ENCODE measurements at regions not wholly inside any gene's neighbourhood (a gene's known extent, or its start where the extent isn't known, plus 50 kb on each side); places are given as distances from the start of the nearest gene placed in this dataset.
"Not testable (repeated sequence)": the region's sequence is repeated elsewhere in the genome, so short reads cannot be mapped to it uniquely, and the experiment has no call there.

DNA sequence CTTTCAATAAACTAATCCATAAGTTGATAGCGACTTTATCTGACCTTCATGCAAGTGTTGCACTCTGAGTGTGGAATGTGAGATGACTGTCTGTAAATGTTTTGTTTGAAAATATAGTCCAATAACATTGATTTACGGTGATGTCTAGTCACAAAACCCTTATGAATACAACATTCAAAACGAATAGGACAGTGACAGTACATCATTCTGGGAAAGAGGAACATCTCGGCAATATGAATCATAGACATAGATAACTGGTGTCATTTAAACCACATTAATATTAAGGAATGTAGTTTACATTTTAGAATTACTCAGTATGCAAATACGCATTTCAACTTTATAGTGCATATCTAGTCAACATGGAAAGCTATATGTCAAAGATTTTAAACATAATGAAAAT lies 1311.6 kb upstream of the ADGRL4 start:
- DNase-seq: no peak

DNA sequence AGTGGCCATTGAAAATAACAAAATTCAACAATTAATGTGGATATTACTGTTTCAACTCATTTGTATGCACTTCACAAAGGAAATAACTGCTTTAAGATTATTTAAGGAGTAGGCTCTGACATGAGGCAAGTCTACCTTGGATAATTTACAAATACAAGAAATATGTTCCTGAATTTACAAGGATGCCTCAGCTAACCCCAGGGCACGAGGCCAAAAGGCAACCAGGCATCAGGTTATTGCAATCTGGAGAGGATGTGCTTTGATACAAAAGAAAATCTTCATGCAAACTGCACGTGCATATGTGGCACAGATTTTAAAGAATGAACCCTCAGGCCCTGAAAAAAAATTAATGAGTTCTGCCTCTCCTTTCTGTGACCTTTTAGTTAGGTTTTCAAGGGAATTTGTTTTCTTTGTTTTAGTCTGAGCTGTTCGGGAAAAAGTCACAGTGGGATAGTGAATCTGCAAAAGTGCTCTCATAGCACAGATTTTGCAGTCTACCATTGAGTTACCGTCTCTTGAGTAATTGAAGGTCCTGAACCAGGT lies 1304.2 kb upstream of the ADGRL4 start:
- no peak for DNase-seq

DNA sequence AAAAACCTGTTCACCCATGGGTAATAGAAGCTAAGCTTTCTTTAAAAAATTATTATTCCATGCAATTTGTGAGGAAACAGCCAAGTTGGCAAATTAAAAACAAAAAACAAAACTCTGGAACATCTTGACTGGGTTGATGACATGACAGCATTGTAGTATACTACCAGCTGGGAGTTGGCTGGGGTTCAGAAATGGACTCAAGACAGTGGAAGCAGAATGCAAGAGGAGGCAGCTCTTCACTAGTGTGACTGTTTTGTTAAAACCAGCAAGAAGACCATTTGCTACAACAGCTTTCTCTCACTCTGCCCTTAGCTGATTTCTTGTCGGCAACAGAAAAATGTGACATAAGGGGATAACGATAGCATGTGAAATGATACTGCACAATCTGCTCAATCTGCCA lies 1298.9 kb upstream of the ADGRL4 start:
- no peak for DNase-seq

DNA sequence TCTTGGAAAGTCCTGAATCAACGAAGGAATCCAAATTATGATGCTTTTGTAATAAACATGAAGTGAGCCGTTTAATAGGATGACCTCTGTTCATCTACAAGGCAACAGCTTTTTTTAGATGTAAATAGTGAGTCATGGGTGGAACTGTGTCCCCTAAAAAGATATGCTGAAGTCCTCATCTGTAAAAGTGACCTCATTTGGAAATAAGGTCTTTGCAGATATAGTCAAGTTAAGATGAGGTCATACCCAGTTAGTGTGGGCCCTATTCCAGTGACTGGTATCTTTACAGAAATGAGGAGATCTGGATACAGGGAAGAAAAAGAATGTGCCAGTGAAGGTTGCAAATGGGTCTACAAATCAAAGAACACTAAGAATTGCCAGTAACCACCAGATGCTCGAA lies 1287.3 kb upstream of the ADGRL4 start:
- no peak for DNase-seq

DNA sequence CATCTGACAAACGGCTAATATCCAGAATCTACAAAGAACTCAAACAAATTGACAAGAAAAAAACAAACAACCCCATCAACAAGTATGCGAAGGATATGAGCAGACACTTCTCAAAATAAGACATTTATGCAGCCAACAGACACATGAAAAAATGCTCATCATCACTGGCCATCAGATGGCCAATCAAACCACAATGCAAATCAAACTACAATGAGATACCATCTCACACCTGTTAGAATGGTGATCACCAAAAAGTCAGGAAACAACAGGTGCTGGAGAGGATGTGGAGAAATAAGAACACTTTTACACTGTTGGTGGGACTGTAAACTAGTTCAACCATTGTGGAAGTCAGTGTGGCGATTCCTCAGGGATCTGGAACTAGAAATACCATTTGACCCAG lies 1282.2 kb upstream of the ADGRL4 start:
- not testable (repeated sequence) for DNase-seq

DNA sequence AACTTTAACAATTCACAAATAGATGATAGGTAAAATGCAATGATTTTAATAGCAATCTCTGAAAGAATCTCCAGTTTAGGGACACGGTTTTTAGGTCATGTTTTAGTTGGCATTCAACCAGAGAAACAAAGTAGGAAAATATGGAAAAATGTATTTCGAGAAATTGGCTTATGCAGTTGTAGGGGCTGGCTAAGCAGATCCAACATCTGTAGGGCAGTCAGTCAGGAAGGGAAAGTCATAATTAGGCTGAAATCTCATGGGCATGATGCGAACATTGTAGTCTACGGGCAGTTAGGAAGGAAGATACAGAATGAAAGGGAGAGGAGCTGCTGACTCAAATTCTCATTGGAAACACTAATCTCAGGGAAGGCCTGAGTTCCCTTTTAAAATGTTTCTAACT lies 1276.0 kb upstream of the ADGRL4 start:
- no peak for DNase-seq

DNA sequence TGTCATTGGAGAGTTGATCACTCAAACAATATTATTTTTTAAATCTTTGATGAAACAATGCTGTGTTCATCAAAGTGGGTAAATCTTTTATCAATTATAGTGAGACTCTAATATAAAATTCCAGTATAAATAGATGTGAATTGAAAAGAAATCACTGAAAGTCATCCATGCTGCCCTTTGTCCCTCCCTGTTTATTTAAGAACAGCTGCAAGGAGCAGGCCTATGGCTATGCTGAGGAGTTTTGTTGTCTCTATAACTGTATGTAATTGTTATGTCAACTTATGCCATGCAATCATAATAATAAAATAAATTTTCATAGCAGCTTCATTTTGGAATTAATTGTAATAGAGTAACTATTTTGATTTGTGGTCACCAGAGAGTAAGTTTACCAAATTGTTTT lies 1272.4 kb upstream of the ADGRL4 start:
- no peak for DNase-seq

DNA sequence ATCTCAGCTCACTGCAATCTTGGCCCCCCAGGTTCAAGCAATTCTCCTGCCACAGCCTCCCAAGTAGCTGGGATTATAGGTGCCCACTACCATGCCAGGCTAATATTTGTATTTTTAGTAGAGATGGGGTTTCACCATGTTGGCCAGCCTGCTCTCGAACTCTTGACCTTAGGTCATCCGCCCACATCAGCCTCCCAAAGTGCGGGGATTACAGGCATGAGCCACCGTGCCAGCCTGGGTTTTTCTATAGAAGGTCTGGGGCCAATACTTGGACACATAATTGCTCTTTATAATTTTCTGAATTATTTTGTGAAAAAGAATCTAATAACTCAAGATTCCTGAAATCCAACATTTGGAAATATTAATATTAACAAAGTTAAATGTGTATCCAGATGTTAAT lies 1267.7 kb upstream of the ADGRL4 start:
- no peak for DNase-seq

DNA sequence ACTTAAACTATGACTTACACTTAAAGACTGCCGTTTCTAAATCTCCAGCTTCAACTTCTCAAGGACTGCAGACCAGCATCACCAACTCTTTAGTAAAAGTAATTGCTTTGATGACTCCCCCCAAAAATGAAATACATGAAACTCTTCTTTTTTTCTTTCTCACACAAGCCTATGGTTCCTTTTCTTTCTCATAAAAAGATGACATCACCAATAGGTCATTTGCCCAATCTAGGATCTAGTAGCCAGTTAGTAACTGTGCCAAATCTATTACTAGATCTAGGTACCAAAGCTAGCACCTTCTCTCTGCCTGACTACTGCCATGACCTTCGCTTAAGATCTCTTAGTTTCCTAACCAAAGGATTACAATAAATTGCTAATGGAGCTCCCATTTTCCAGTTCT lies 1266.0 kb upstream of the ADGRL4 start:
- DNase-seq: no peak

DNA sequence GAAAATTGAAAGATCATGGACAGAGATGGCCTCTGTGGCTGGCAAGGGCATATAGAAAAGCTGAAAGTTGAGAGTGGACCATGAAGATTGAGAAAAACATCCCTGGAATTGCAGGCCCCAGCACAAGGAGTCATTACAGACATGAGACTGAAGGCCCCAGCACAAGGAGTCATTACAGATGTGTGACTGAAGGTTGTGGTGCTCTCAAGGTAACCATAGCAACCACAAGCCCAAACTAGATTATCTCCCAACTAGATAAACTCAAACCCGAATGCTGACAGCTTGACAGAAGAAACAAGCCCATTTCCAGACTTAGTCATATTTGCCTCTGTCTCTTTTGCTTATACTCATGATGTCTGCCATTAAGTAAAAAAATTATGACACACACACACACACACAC lies 1252.1 kb upstream of the ADGRL4 start:
- DNase-seq: no peak

DNA sequence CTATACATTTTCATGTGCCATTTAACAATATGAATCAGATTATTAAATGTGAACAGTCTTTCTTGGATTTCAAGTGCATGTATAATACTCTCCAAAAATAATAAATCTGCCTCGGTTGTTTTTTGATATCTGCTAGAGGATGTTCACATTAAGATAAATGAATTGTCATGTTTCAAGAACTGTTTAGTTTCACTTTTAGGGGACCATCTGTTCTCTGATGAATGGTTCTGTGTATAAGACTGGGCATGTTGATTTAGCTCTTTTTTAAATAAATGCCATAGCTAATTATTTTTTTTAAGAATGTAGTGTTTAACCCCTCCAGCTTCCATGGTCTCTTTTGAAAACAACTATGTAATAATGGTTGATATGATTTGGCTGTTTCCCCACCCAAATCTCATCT lies 1245.1 kb upstream of the ADGRL4 start:
- no peak for DNase-seq

DNA sequence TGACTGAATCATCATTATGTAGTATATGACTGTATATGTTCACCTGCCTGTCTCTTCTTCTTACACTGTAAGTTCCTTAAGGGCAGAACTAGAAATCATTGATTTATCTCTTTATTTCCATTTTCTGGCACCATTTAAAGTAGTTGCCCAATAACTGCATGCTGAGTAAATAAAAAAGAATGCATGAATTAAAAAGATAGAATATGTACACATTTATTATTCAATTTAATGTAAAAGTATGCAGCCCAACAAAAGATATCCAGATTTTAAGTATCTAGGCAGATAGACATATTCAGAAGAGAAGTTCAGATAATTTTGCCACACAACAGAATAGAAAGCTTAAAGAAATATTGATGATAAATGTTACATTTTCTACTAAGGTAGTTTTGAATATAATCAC lies 1244.6 kb upstream of the ADGRL4 start:
- no peak for DNase-seq

DNA sequence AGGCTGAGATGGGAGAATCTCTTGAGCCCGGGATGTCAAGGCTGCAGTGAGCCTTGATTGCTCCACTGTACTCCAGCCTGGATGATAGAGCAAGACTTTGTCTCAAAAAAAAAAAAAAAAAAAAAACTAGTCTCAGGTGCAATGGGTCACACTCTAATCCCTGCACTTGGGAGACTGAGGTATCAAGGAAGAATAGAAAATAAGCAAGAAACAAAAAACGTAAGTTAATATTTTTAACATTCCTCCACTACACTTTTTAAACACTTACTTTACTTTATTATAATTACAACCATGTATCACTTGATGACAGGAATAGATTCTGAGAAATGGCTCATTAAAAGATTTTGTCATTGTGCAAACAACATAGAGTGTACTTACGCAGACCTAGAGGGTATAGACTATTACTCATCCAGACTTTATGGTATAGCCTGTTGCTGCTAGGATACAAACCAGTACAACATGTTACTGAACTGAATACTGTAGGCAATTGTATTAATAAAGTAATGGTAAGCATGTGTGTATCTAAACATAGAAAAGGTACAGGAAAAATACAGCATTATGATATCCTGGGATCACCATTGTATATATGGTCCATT lies 1244.1 kb upstream of the ADGRL4 start:
- DNase-seq: no peak

DNA sequence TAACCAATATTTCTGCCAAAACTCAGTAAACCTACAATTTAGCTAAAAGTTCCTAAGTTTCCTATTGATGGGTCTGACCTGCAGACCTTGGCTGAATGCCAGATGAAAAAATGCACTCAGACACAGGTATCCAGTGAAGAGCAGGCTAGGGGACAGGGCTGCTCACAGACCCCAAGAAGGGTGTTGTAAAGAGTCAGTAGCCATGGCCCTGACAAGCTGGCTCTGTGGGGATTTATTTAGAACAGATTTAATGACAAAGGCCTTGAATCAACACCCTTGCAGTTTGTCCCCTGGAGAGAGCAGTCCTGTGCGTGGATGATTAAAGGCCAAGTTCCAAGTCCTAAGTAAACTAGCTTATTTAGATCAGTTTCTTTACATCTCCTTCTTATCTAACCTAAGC lies 1243.2 kb upstream of the ADGRL4 start:
- DNase-seq: no peak

DNA sequence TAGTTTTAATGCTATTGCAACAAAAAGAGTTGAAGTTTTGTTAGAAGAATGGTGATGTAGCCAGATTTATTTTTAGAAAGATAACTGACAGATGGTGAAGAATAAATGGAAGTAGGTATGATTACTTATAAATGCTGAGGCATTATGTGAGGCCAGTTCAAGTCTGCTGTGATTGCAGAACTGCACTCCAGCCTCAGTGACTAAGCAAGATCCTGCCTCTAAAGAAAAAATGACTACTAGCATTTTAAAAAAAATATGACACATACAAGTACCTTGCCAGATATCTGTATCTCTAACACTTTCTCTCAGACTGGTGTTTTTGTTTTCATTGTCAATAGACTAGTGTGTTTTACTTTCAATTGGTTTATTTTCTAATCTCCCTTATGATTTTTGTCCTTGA lies 1242.4 kb upstream of the ADGRL4 start:
- DNase-seq: no peak

DNA sequence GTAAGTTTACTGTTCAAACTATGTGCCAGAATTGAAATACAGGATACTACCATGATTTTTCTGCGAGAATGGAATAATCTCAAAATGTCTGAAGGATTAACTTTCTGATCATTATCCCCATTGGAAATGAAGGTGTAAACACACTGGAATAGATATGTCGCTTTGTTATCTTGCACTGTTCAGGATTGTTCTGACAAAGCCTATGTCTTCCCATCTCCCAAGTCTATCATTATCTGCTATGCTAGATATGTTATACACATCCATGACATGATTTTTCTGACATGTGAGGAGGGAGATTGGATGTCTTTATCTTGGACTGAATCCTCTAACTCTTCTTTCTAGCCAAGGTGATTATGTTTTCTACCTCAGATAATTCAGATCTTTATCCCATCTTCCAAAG lies 1239.3 kb upstream of the ADGRL4 start:
- no peak for DNase-seq

DNA sequence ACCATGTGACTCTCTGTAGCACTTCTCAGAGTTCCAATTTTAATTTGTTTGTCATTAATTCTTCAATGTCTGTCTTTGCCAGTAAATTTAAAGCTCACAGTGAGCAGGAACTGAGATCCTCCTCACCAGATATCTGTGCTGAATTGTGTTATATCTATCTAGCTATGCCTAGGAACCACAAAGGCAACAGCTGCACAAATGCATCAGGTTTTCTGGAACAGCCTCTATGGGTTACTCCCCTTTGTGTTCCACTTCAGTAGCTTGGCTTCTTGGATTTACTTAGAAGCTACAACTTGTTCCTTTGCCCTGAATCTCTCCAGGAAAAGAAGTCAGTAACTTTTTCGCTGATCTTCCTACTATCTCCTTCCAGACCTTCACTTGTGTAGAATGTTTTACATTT lies 1237.8 kb upstream of the ADGRL4 start:
- no peak for DNase-seq

DNA sequence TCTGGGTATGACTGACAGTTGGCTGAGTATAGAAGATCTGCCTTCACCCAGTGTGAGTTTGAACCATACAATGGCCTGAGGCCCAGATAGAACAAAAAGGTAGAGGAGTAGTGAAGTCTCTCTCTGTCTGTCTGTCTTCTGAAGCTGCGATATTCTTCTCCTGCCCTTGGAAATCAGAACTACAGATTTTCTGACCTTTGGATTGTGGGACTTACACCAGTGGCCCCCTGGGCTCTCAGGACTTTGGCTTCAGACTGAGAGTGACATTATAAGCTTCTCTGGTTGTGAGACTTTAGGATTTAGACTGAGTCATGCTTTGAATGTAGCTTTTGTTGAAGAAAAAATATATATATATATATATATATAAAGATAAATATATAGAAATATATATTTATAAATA lies 1235.0 kb upstream of the ADGRL4 start:
- no peak for DNase-seq

DNA sequence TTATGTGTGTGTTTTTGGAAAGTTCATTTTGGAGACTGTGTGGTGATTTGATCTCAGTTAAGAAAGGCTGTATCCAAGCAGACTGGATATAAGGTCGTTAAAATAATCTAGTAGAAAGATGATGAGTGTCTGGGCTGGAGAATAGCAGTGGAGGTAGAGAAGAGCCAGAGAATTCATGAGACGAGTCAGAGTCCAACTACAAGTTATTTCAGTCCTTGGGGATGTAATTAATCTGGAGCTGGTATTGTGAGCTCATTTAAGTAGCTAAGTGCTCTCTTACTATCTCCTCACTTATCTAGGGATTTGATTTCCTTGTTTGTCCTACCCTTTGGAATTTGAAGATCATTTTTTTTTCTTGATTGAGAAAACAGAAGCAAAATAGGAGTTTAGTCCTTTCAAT lies 1219.0 kb upstream of the ADGRL4 start:
- DNase-seq: no peak

DNA sequence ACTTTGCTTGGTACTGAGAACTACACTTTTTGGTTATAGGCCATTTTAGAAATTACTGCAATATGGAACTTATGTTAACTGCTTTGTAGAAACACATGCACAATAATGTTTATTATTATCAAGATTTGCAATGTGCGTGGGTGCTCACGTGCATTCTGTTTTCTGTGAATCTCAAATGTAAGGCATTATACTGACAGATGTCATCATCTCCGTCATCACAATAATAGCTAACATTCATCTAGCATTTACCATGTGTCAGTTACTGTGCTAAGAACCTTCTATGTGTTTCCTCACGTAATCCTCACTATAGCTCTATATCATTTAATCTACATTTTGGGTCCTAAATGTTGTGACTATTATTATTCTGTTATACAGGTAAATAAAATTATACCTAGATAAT lies 1214.8 kb upstream of the ADGRL4 start:
- DNase-seq: no peak

DNA sequence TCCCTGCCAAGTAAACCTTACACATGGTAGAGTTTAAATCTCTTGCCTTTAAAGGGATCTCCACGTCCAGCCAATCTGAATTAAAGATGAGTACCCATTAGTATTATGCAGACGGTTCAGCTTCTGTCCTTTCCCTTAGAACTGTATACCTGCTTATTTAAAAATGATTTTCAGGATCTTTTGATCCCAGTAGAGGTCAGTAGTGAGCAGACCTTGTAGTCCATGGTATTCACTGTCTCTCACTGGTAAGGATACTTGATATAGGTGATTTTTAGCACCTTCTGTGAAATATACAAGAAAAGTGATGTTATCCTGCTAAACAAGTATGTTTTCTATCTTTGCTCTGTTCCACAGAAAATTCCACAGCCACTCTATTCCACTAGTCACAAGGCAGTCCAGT lies 1211.6 kb upstream of the ADGRL4 start:
- no peak for DNase-seq

DNA sequence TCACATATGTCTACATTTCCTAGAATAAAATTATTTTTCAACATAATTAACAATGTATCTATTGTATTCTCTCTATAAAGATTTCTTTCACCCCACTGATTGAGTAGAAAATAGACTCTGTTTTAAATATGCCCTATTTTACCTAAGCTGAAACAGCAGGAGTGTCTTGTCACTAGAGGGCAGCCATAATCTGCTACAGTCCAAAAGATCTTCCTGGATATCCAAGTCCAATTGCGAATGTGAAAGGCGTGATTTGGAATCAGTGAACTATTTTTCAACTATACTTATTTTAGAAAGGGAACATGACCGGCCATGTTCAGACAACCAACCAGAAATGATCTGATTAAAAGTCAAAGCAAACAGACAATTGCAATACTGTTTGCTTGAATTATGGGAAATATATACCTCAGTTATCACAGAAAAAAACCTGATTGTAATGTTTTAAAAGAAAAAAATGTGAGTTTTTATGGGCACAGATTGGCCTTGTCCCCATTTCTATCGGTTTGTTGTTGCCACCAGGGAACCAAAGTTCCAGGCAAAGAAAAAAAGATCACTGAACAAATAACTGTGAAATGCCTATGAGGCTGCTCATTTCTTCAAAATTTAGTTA lies 1211.0 kb upstream of the ADGRL4 start:
- DNase-seq: peak; percentile 38 to 48

DNA sequence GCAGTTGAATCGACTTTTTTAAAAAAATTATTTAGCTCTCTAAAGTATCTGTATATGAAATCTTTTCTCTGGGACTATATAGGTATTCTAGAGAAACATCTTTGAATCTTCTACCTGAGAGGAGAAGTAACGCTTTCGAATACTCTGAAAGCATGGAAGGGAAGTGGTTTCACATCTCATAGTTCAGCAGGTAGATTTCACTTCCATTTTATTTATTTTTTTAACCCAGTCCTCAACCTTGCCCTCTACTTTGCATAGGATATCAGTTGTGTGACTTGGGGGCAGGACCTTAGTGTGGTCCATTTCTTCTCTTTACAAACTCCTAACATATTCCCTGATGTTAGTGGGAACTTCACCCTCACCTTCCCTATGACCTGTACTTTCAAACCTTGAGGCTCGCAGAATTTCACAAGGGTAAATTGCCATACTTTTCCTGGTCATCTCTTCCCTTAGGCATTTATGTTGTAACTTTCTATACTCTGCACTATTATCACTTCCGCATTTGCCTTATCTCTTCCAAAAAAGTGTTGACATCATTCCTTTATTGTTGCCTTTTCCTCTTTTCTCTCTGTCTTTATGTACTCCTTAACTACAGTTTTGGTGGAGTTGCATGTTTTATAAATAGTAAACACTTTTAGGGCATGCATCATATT lies 1208.5 kb upstream of the ADGRL4 start:
- no peak for DNase-seq

DNA sequence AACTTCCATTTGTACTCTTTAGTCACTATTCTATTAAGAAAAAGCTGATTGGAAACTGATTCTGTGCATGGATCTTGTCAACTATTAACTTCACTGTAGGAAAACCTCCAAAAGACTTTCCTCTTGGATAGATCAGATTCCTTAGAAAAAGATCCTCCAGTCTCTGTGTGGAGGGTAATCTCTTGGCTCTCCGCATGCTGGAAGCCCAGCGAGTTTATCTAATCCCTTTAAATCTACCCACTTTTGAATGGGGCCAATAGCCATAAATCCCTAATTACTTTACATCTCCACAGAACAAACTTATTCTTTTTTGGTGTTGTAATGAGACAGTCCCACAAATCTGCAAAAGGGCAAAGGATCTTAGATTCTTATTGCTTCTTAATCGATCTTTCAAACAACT lies 1206.4 kb upstream of the ADGRL4 start:
- no peak for DNase-seq

All from right lung (tissue), 2 donors.